Immature natural killer cell (primary cell): ENCODE measurements at regions not wholly inside any gene's neighbourhood (a gene's known extent, or its start where the extent isn't known, plus 50 kb on each side); places are given as distances from the start of the nearest gene placed in this dataset.

Experiments
- DNase-seq, 3 donors: peaks; one replicate each; pipeline ENCODE4 v3.0.0; 2022; ENCODE audit warnings: mixed read lengths in 1 of 3
- H3K27ac Mint-ChIP-seq, 6 donors: one replicate each; pipeline ENCODE4 v1.8.0; 2020; ENCODE audit warnings: mixed read lengths in 6 of 6, mild to moderate bottlenecking in 5 of 6, inconsistent platforms in 4 of 6, moderate library complexity in 3 of 6
- H3K27me3 Mint-ChIP-seq, 3 donors: one replicate each; pipeline ENCODE4 v1.8.0; 2020 to 2021; ENCODE audit warnings: low read depth in 3 of 3, mild to moderate bottlenecking in 3 of 3, mixed read lengths in 3 of 3, moderate library complexity in 3 of 3, inconsistent platforms in 1 of 3
- H3K36me3 Mint-ChIP-seq, 3 donors: one replicate each; pipeline ENCODE4 v1.8.0; 2020; ENCODE audit warnings: mixed read lengths in 3 of 3, inconsistent platforms in 2 of 3, mild to moderate bottlenecking in 2 of 3
- H3K4me1 Mint-ChIP-seq, 2 donors: one replicate each; pipeline ENCODE4 v1.8.0; 2020; ENCODE audit warnings: inconsistent platforms in 2 of 2, mild to moderate bottlenecking in 2 of 2, mixed read lengths in 2 of 2, moderate library complexity in 1 of 2
- H3K4me3 Mint-ChIP-seq, 5 donors: one replicate each; pipeline ENCODE4 v1.8.0; 2020; ENCODE audit warnings: mild to moderate bottlenecking in 5 of 5, mixed read lengths in 5 of 5, inconsistent platforms in 3 of 5, moderate library complexity in 3 of 5
- H3K9me3 Mint-ChIP-seq, 6 donors: one replicate each; pipeline ENCODE4 v1.8.0; 2020; ENCODE audit warnings: mild to moderate bottlenecking in 6 of 6, mixed read lengths in 6 of 6, inconsistent platforms in 4 of 6, moderate library complexity in 3 of 6

- peaks cover 0 to 20% (median 5%) of the 10 kb centered on the region in 6 donors for H3K9me3 Mint-ChIP-seq
- no peaks in the 10 kb centered on the region for H3K36me3 Mint-ChIP-seq
- H3K4me1 Mint-ChIP-seq: no peaks in the 10 kb centered on the region
- no peak for DNase-seq
- H3K4me3 Mint-ChIP-seq: no peak overlapping the region
- no peaks in the 10 kb centered on the region for H3K27me3 Mint-ChIP-seq
- H3K27ac Mint-ChIP-seq: no peak overlapping the region
These were observed 67.1 kb upstream of the ROBO2 start for GRCh38 chr3:76972624-76973296.

- no peak overlapping the region for H3K27ac Mint-ChIP-seq
- no peaks in the 10 kb centered on the region for H3K36me3 Mint-ChIP-seq
- H3K4me3 Mint-ChIP-seq: no peak overlapping the region
- peaks cover 2 to 32% (median 9%) of the 10 kb centered on the region in 6 donors for H3K9me3 Mint-ChIP-seq
- no peaks in the 10 kb centered on the region for H3K27me3 Mint-ChIP-seq
- H3K4me1 Mint-ChIP-seq: no peaks in the 10 kb centered on the region
- no peak for DNase-seq
These were observed 62.9 kb upstream of the ROBO2 start for GRCh38 chr3:76976996-76977395.

GRCh38 chr3:76985645-76986044, 54.3 kb upstream of the ROBO2 start:
- DNase-seq: no peak
- Mint-ChIP-seq H3K27ac (no peak overlapping the region), H3K36me3 (no peaks in the 10 kb centered on the region), H3K9me3 (peaks cover 2 to 32% (median 4%) of the 10 kb centered on the region in 6 donors), H3K27me3 (peaks cover 0 to 1% (median 0%) of the 10 kb centered on the region in 3 donors), H3K4me3 (no peak overlapping the region), H3K4me1 (no peaks in the 10 kb centered on the region)

GRCh38 chr3:76986876-76987474, 52.9 kb upstream of the ROBO2 start:
- no peak for DNase-seq
- H3K36me3 Mint-ChIP-seq: no peaks in the 10 kb centered on the region
- no peak overlapping the region for H3K4me3 Mint-ChIP-seq
- H3K9me3 Mint-ChIP-seq: peaks cover 0 to 30% (median 10%) of the 10 kb centered on the region in 6 donors
- no peak overlapping the region for H3K27ac Mint-ChIP-seq
- H3K4me1 Mint-ChIP-seq: no peaks in the 10 kb centered on the region
- peaks cover 0 to 4% (median 0%) of the 10 kb centered on the region in 3 donors for H3K27me3 Mint-ChIP-seq
